ENCODE measurements at regions not wholly inside any gene's neighbourhood (a gene's known extent, or its start where the extent isn't known, plus 50 kb on each side); places are given as distances from the start of the nearest gene placed in this dataset.

DNA sequence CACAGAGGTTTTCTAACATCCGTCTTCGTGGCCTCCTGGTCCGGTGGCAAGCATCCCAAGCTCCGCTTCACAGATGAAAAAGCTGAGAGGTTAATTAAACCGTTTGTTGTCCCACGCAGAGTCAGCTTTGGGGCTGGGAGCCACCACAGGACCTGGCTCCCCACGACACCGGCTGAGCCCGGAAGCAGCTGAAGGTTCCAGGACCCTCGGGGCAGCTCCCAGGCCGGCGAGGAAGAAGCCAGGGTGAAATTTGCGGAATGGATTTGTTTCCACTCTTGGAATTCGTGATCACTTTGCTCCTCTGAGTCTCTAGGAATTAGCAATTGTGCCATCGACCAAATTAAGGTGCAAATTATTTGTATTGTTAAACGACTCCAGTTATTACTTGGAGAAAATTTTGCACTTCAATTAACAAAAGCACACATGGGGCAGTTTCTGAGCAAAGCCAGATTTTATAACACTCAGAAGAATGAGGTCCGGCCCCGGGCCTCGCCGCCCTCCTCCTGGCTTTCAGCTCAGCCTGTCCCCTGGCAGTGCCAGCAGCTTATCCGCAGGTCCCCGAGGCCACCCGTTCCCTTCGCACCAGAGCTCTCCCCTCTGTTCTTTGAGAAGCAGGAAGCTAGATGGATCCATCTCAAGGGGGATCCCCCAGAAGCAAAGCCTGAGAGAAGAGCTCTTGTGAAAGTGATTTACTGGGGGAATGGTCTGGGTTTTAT is 69.1 kb downstream of the SIK1 start:
- H3K36me3 ChIP-seq (ENCODE audit: low read depth, missing control alignments): no peaks in the 10 kb centered on the region
- WGBS, 2 donors: 89 to 91% methylated on average over 24 of the region's 24 CpGs
- no peaks in the 10 kb centered on the region for H3K9me3 ChIP-seq
- intact Hi-C loops (cut with DNase I; ENCODE audit: low total_unique reads): no loop called here
- no peak overlapping the region for H3K27ac ChIP-seq
- TF ChIP-seq CTCF (IDR thresholded peaks at IDR 0.05) (no peak), POLR2A (IDR thresholded peaks at IDR 0.05) (no peak)
- no peak overlapping the region for H3K4me3 ChIP-seq
- H3K4me1 ChIP-seq: peaks cover 11% of the 10 kb centered on the region
- no peak for DNase-seq
- no peaks in the 10 kb centered on the region for H3K27me3 ChIP-seq

- Histone ChIP-seq H3K27ac (no peak overlapping the region), H3K27me3 (no peaks in the 10 kb centered on the region), H3K4me3 (no peak overlapping the region), H3K4me1 (no peaks in the 10 kb centered on the region), H3K36me3 (ENCODE audit: low read depth, missing control alignments) (no peaks in the 10 kb centered on the region), H3K9me3 (no peaks in the 10 kb centered on the region)
- DNase-seq: no peak
- TF ChIP-seq CTCF (IDR thresholded peaks at IDR 0.05) (no peak), POLR2A (IDR thresholded peaks at IDR 0.05) (no peak)
- WGBS, 2 donors: 90% methylated on average over 7 of the region's 7 CpGs; no CpG with 5 or more reads in 1 of the 2 donors
- intact Hi-C loops (cut with DNase I; ENCODE audit: low total_unique reads): no loop called here
Observed at GRCh38 chr21:43355925-43356289, 71.0 kb downstream of the SIK1 start.

DNA sequence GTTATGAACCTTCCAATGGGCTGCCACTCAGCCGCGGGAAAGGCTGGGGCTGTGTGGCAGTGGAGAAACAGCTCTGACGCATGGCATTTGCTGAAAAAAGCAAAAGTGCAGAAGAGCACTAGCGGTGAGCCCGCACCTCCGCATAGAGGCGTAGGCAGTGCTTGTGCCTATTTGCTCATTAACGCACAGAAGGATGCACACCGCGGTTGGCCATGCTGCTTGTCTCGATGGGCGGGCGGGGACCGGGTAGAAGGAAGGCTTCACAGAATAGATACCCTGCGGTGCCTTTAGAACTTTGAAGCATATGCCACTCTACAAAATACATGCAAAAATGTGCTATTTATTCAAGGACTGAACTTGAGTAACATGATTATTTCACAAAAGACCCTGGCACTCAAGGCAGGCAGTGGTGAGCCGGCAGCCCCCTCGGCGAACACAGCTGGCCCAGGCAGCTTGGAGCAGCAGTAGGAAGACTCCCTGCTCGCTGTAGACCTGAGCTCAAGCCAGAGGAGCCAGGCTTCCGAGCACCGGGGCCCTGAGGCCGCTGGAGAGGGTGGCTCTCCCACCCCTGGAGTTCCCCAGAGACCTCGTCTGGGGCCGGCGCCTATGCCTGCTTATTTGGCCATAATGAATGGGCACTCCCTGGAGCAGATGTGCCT is 71.5 kb downstream of the SIK1 start:
- H3K4me1 ChIP-seq: no peaks in the 10 kb centered on the region
- no peak overlapping the region for H3K4me3 ChIP-seq
- no peaks in the 10 kb centered on the region for H3K36me3 ChIP-seq (ENCODE audit: low read depth, missing control alignments)
- WGBS, 2 donors: 92 to 94% methylated on average over 18 to 24 of the region's 25 CpGs
- H3K27me3 ChIP-seq: no peaks in the 10 kb centered on the region
- no peak for TF ChIP-seq POLR2A (IDR thresholded peaks at IDR 0.05)
- TF ChIP-seq CTCF (IDR thresholded peaks at IDR 0.05): no peak
- no peak for DNase-seq
- no peak overlapping the region for H3K27ac ChIP-seq
- intact Hi-C loops (cut with DNase I; ENCODE audit: low total_unique reads): no loop called here
- no peaks in the 10 kb centered on the region for H3K9me3 ChIP-seq

DNA sequence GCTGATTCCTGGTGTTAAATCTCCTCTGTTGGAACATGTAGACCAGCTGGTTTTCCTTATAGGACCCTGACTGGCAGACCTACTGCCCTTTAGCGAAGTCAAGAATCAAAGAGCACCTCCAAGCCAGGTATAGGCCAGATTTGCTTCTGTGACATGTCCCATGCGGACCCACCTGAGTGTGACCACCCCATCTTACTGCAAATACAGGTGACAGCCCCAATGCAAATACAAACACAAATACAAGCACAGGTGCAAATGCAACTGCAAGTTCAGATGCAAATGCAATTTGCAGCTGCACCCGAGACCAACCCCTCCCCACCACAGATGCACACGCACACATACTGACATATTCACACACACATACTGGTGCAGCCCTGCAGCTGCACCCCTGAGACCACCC is 72.3 kb downstream of the SIK1 start:
- TF ChIP-seq POLR2A (IDR thresholded peaks at IDR 0.05): no peak
- TF ChIP-seq CTCF (IDR thresholded peaks at IDR 0.05): no peak
- Histone ChIP-seq H3K27ac (no peak overlapping the region), H3K4me3 (no peak overlapping the region), H3K9me3 (no peaks in the 10 kb centered on the region), H3K36me3 (ENCODE audit: low read depth, missing control alignments) (no peaks in the 10 kb centered on the region), H3K27me3 (no peaks in the 10 kb centered on the region), H3K4me1 (no peaks in the 10 kb centered on the region)
- 92 to 93% methylated on average over 4 of the region's 4 CpGs for WGBS, 2 donors
- intact Hi-C loops (cut with DNase I; ENCODE audit: low total_unique reads): no loop called here
- DNase-seq: no peak

GRCh38 chr21:43354026-43354420 is 72.9 kb downstream of the SIK1 start:
- 81 to 83% methylated on average over 4 to 11 of the region's 14 CpGs for WGBS, 2 donors
- no peak overlapping the region for H3K27ac ChIP-seq
- DNase-seq: no peak
- H3K36me3 ChIP-seq (ENCODE audit: low read depth, missing control alignments): no peaks in the 10 kb centered on the region
- no peak overlapping the region for H3K4me3 ChIP-seq
- no peaks in the 10 kb centered on the region for H3K9me3 ChIP-seq
- TF ChIP-seq POLR2A (IDR thresholded peaks at IDR 0.05) (no peak), CTCF (IDR thresholded peaks at IDR 0.05) (no peak)
- no peaks in the 10 kb centered on the region for H3K4me1 ChIP-seq
- H3K27me3 ChIP-seq: no peaks in the 10 kb centered on the region
- intact Hi-C loops (cut with DNase I; ENCODE audit: low total_unique reads): no loop called here
